H1 (cell line): ENCODE measurements at regions not wholly inside any gene's neighbourhood (a gene's known extent, or its start where the extent isn't known, plus 50 kb on each side); places are given as distances from the start of the nearest gene placed in this dataset.

Experiments used
- BRCA1 ChIP-seq: IDR thresholded peaks from 2 replicates; pipeline ENCODE4 v1.6.1; 2012; ENCODE audit warnings: low read depth, low read length, improper control_type of control experiment
- CBX8 ChIP-seq: fragments of 300-800, 300-1000 bp; sonication (generic); IDR thresholded peaks from 2 replicates; pipeline ENCODE4 v1.7.1; 2016; ENCODE audit warnings: low read depth, low read length, borderline replicate concordance
- CTCF ChIP-seq, 3 experiments: IDR thresholded peaks; 1 replicate in 2 of 3; 2 replicates in 1 of 3; pipeline versions ENCODE4 v1.5.1 to v1.6.1; 2011; ENCODE audit warnings: low read length in 3 of 3, mild to moderate bottlenecking in 3 of 3, inconsistent platforms in 2 of 3, low read depth in 1 of 3, moderate library complexity in 1 of 3; ENCODE audit not compliant: insufficient read depth in 1 of 3; ENCODE audit errors: control extremely low read depth in 1 of 3
- MAX ChIP-seq: IDR thresholded peaks from 2 replicates; pipeline ENCODE4 v1.6.1; 2012; ENCODE audit warnings: inconsistent platforms
- POLR2AphosphoS5 ChIP-seq: IDR thresholded peaks from 2 replicates; pipeline ENCODE4 v1.6.1; 2011; ENCODE audit warnings: low read depth, low read length
- SP1 ChIP-seq: IDR thresholded peaks from 2 replicates; pipeline ENCODE4 v1.6.1; 2011; ENCODE audit warnings: low read depth, low read length
- SP4 ChIP-seq: IDR thresholded peaks from 2 replicates; pipeline ENCODE4 v1.6.1; 2012; ENCODE audit warnings: low read length, inconsistent platforms

DNA sequence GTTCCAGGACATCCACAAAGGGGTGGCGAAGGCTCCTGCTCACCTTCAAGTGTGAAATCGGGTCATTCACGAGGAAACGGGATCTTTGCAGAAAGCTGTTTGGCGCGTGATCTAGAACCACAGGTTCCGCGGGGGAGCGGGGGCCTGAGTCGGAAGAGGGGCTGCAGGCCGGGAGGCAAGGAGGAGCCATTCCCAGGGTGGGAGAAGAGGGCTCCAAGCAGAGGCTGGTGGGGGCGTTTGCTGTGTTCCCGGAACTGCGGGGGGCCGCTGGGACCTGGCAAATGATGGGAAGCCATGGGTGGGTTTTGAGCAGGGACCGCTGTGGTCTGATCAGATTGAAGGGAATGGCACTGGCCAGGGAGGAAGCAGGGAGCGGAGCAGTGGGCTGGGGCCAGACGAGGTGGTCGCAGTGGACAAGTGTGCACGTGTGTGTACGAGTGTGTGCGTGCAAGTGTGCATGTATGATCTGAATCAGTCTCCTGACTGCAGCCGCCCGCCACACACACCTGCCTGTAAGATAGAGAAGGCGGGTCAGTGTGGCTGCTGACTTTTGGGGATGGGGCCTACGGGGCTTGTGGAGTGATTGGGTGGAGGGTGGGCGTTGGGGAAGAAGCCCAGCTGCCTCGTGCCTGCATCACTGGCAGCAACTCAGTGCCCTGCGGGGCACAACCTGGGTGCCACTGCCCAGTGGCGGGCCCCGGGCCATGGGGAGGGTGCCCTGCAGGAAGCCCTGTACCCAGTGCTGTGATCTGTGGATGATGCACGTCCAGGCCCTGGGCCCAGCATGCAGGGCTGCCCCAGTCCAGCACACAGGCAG is 141.9 kb downstream of the KIF26A start:
- TF ChIP-seq SP1: no peak
- no peak for TF ChIP-seq SP4
- TF ChIP-seq MAX: no peak
- no peak for TF ChIP-seq CTCF (IDR thresholded peaks at IDR 0.05; ENCODE audit: control extremely low read depth in 1 of 3, insufficient read depth in 1 of 3, low read depth in 1 of 3, low read length in 3 of 3)
- no peak for TF ChIP-seq CBX8
- no peak for TF ChIP-seq POLR2AphosphoS5
- TF ChIP-seq BRCA1: no peak
